Left lung (tissue), 4 donors: ENCODE measurements at regions not wholly inside any gene's neighbourhood (a gene's known extent, or its start where the extent isn't known, plus 50 kb on each side); places are given as distances from the start of the nearest gene placed in this dataset.

Source experiments
- ATAC-seq: fragments of 200-7000 bp; cut with Tn5 transposase; one replicate; pipeline ENCODE4 v1.9.1; 2020; ENCODE audit warnings: moderate library complexity
- DNase-seq, 4 donors: peaks; one replicate each; pipeline ENCODE4 v3.0.0-alpha.2; 2013 to 2020
- H3K27ac ChIP-seq, 2 donors: fragments of 200-600 bp; sonication (generic) in 1 of 2; one replicate each; pipeline versions ENCODE4 v1.5.0 to v1.8.0; 2020 to 2021
- H3K27me3 ChIP-seq, 2 donors: fragments of 200-600 bp; sonication (generic) in 1 of 2; one replicate each; pipeline versions ENCODE4 v1.5.0 to v1.8.0; 2020 to 2021
- H3K36me3 ChIP-seq, 2 donors: fragments of 200-600 bp; sonication (generic) in 1 of 2; one replicate each; pipeline versions ENCODE4 v1.5.0 to v1.8.0; 2020 to 2021
- H3K4me1 ChIP-seq, 2 donors: fragments of 200-600 bp; one replicate each; pipeline ENCODE4 v1.8.0; 2021
- H3K4me3 ChIP-seq, 2 donors: fragments of 200-600 bp; sonication (generic) in 1 of 2; one replicate each; pipeline versions ENCODE4 v1.5.0 to v1.8.0; 2020 to 2021; ENCODE audit warnings: mild to moderate bottlenecking in 1 of 2
- H3K9me3 ChIP-seq, 2 donors: fragments of 200-600 bp; sonication (generic) in 1 of 2; one replicate each; pipeline versions ENCODE4 v1.5.0 to v1.8.0; 2020 to 2021
- CTCF ChIP-seq, 2 donors: fragments of 200-600 bp; sonication (generic) in 1 of 2; IDR thresholded peaks; one replicate each; pipeline versions ENCODE4 v1.5.0 to v1.8.0; 2021; ENCODE audit warnings: antibody characterized with exemption in 2 of 2
- intact Hi-C, 2 donors: fragments of 100-400 bp; cut with DNase I; formaldehyde crosslinking; loops; one replicate each; pipeline versions ENCODE4 v1.11.2 to v1.14.2; 2022
- donor health status: DM: no; HTN: yes; CAD: no.
- donor health status: DM: no; HTN: no; CAD: no.

DNA sequence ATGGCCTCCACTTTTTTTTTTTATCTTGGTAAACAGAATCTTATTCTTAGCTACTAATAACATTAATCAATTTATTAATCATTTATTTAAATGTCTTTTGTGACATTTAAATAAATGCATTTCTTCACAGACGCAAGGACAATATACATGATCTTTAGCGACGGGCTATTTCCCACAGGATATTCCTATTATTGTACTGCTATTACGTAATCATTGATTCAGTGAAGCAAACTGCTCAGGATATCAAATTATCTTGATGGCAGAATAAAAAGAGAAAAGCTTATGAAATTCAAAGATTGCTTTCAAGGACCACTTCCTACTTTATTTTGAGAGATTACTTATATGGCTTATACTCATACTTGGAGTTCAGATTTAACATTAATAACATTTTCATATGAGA is 114.1 kb downstream of the FAM9B start:
- no peak for TF ChIP-seq CTCF (IDR thresholded peaks at IDR 0.05)
- H3K27me3 ChIP-seq, result no peaks in the 10 kb centered on the region
- no peaks in the 10 kb centered on the region for H3K4me1 ChIP-seq
- intact Hi-C loops, result no loop called here
- ATAC-seq, result no peak
- no peaks in the 10 kb centered on the region for H3K9me3 ChIP-seq
- no peak for DNase-seq
- no peak overlapping the region for H3K4me3 ChIP-seq
- no peaks in the 10 kb centered on the region for H3K36me3 ChIP-seq
- H3K27ac ChIP-seq, result no peak overlapping the region

DNA sequence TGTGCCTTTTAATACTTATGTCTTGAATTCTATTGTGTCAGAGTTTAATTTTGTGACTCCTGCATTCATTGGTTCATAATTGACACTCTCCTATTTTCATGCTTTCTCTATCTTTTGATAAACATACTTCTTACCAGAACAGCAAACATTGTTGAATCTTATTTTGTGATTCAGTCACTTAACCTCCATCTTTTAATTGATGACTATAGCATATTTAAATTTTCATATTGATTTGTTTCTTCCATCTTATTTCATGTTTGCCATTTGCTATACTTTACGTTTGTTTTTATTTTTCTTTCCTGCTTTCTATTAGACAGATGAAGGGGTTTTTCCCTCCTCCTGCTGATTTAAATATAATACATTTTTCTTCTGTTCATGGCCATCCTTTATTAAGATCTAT is 115.5 kb upstream of the FAM9A start:
- H3K36me3 ChIP-seq, result no peaks in the 10 kb centered on the region
- H3K4me3 ChIP-seq, result no peak overlapping the region
- no peak for DNase-seq
- H3K4me1 ChIP-seq, result no peaks in the 10 kb centered on the region
- no peak overlapping the region for H3K27ac ChIP-seq
- TF ChIP-seq CTCF (IDR thresholded peaks at IDR 0.05), result no peak
- no peak for ATAC-seq
- no peaks in the 10 kb centered on the region for H3K9me3 ChIP-seq
- no peaks in the 10 kb centered on the region for H3K27me3 ChIP-seq
- intact Hi-C loops, result no loop called here

DNA sequence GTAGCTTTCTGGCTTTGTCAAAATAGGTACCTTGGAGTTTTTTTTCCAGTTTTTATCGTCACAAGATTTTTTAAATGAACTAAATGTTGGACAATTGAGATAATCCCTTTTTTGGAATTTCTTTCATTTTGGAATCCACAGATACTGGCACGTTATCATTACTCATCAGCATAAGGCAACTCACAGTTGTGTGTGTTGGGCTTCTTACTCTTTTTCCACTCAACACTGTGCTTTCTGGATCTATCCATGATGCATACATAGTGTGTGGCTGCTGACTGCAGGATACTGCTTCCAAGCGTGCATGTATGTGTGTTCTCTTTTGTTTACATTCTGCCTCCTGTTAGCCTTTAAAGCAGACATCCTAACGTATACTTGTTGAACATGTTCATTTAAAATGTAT is 113.5 kb upstream of the FAM9A start:
- no peak for ATAC-seq
- Histone ChIP-seq H3K4me1 (no peaks in the 10 kb centered on the region), H3K4me3 (no peak overlapping the region), H3K27ac (no peak overlapping the region), H3K27me3 (no peaks in the 10 kb centered on the region), H3K36me3 (no peaks in the 10 kb centered on the region), H3K9me3 (no peaks in the 10 kb centered on the region)
- DNase-seq, result no peak
- intact Hi-C loops, result no loop called here
- TF ChIP-seq CTCF (IDR thresholded peaks at IDR 0.05), result no peak

GRCh38 chrX:8913655-8914409 is 112.6 kb upstream of the FAM9A start:
- Histone ChIP-seq H3K4me3 (no peak overlapping the region), H3K9me3 (no peaks in the 10 kb centered on the region), H3K27ac (no peak overlapping the region), H3K4me1 (no peaks in the 10 kb centered on the region), H3K27me3 (no peaks in the 10 kb centered on the region), H3K36me3 (no peaks in the 10 kb centered on the region)
- intact Hi-C loops, result no loop called here
- DNase-seq (peak in 3 of 4 donors; percentile 34 to 66 (median 49)), ATAC-seq (peak; percentile 49)
- TF ChIP-seq CTCF (IDR thresholded peaks at IDR 0.05), result no peak

DNA sequence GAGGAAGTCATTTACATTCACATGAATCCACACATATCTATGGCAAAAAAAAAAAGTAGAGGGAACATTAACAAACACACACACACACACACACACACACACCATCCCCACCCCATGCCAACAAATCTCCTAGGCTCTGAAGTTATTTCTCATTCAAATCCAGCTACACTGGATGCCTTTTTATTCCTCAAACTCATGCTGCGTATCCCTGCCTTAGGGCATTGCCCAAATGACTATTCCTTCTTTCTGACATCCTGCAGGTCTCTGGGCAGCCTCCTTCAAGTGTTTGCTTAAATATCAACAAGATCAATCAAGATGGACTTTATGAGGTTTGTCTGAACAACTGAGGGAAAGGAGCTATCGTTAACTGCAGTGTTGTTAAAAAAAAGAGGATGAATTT is 106.5 kb upstream of the FAM9A start:
- H3K9me3 ChIP-seq, result no peaks in the 10 kb centered on the region
- DNase-seq (no peak), ATAC-seq (no peak)
- H3K27ac ChIP-seq, result no peak overlapping the region
- no peaks in the 10 kb centered on the region for H3K4me1 ChIP-seq
- no peaks in the 10 kb centered on the region for H3K36me3 ChIP-seq
- H3K4me3 ChIP-seq, result no peak overlapping the region
- intact Hi-C loops, result no loop called here
- H3K27me3 ChIP-seq, result no peaks in the 10 kb centered on the region
- TF ChIP-seq CTCF (IDR thresholded peaks at IDR 0.05), result no peak
